Sciatic nerve (tissue), 2 donors: ENCODE measurements at regions not wholly inside any gene's neighbourhood (a gene's known extent, or its start where the extent isn't known, plus 50 kb on each side); places are given as distances from the start of the nearest gene placed in this dataset.
"Not testable (repeated sequence)": the region's sequence is repeated elsewhere in the genome, so short reads cannot be mapped to it uniquely, and the experiment has no call there.

Experiments
- ATAC-seq: fragments of 200-7000 bp; cut with Tn5 transposase; one replicate; pipeline ENCODE4 v1.9.1; 2020; ENCODE audit warnings: mild to moderate bottlenecking, moderate library complexity
- DNase-seq: peaks from one replicate; pipeline ENCODE4 v3.0.0-alpha.2; 2020; ENCODE audit warnings: low spot score
- intact Hi-C: fragments of 100-400 bp; cut with DNase I; formaldehyde crosslinking; loops from one replicate; pipeline ENCODE4 v1.14.2; 2022
- donor health status: DM: no; HTN: no; CAD: no.
- donor health status: DM: no; HTN: no; CAD: no.

DNA sequence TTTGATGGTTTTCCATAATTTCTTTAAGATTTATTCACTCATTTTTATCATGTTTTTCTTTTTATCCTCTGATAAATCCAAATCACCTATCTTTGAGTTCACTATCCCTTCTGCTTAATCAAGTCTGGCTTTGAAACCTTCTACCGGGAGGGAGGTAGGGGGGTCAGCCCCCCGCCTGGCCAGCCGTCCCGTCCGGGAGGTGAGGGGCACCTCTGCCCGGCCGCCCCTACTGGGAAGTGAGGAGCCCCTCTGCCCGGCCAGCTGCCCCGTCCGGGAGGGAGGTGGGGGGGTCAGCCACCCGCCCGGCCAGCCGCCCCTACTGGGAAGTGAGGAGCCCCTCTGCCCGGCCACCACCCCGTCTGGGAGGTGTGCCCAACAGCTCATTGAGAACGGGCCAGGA lies 363.3 kb downstream of the RFC3 start:
- DNase-seq, ATAC-seq, intact Hi-C loops: not testable (repeated sequence)

- no peak for ATAC-seq
- intact Hi-C loops, result no loop called here
- no peak for DNase-seq
These were observed 372.0 kb downstream of the RFC3 start for GRCh38 chr13:34189946-34190345.

DNA sequence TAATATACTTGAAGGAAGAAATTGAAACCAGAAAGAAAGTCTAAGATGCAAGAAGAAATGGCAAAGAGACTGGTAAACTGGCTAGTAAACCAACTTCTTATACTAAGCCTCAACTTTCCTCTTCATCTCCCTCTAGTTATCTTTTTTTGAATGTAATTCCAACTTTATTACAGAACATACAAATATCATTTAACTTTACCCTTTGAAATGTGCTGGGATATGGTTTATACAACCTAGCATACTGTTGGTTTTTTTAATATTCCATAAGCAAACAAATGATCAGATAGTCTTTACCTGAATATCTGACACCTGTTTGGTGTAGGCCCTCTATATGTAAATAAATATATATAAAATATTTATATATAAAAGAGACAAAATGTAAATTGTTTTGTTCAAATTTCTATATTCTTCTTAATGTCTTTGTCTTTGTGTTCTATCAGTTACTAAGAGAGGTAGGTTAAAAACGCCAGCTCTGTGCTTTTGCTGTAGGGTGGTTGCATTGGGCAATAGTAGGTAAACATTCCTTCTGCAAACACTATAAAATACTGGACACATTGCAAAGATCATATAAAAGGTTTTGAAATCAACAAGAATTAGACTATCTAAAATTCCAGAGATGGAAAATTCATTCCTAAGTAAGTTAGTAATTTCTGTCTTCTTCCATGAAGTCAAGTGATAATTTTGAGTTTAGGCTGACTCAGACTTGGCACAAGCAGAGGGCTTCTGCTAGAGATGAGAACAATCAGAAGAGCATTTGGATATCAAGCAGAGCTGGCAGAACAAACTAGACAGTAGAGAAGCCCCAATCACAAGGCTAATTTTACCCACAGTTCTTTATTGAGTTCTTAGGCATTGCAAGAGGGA lies 383.3 kb downstream of the RFC3 start:
- intact Hi-C loops, result no loop called here
- no peak for ATAC-seq
- DNase-seq, result no peak

- DNase-seq (no peak), ATAC-seq (no peak)
- intact Hi-C loops, result no loop called here
These were observed 389.4 kb downstream of the RFC3 start for GRCh38 chr13:34207334-34207733.

DNA sequence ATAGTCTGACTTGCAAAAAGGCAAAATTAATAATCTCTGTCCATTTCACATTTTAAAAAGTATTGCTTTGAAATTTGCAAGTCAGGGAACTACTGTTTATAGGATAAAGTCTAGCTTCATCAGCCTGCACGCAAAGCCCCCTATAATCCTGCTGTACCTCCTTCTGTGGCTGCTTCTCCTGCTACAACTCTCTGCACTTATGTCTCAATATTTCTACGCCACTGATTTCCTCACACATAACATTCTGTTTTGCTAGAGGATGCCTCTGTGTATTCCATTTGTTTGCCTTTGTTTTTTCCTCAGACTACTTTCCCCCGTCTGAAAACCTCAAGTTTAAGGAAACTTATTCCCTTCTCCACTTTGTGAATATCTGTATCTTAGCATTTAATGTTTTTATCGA lies 389.9 kb downstream of the RFC3 start:
- ATAC-seq (no peak), DNase-seq (no peak)
- intact Hi-C loops, result loop anchor here (1.0 kb wide), 1 partner anchor 28 kb away; no protein-coding TSS in a partner anchor

- intact Hi-C loops, result loop anchor here (1.0 kb wide), 1 partner anchor 28 kb away; no protein-coding TSS in a partner anchor
- DNase-seq (no peak), ATAC-seq (no peak)
These were observed 390.4 kb downstream of the RFC3 start for GRCh38 chr13:34208336-34208735.

GRCh38 chr13:34210341-34210740 lies 392.4 kb downstream of the RFC3 start:
- intact Hi-C loops, result no loop called here
- ATAC-seq, result no peak
- DNase-seq, result no peak

GRCh38 chr13:34214686-34215085 lies 396.7 kb downstream of the RFC3 start:
- intact Hi-C loops, result no loop called here
- ATAC-seq (no peak), DNase-seq (no peak)

- DNase-seq (no peak), ATAC-seq (no peak)
- intact Hi-C loops, result no loop called here
These were observed 398.3 kb downstream of the RFC3 start for GRCh38 chr13:34216256-34216655.

DNA sequence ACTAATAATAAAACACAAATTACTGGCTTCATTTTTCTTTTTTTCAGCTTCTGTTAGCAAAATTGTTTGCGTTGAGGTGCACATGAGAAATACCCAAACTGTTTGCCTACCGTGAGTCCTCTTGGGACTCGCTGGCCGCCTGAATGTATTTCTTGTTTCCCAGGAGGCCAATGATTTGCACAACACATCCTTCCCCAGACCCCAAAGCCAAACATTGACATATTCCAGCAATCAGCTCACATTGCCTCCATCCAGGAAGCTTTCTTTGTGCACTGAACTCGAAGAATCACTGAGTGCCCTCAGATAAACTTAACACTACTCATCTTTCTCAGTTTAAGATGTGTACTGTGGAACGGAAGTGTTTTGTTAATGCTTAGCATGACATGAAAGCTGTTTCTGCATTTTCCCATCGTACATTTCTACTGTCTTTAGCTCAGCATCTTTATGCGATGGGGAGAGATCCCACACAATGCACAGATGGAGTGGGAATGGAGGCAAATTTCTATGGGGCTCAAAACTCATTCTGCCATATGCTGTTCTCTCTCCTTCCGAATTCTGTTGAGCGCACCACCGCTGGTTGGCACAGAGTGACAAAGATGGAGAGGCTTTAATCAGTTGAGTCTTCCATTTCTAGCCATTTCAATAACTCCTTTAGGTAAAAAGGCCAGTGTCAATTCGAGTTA lies 399.5 kb downstream of the RFC3 start:
- intact Hi-C loops, result no loop called here
- ATAC-seq, result no peak
- no peak for DNase-seq

DNA sequence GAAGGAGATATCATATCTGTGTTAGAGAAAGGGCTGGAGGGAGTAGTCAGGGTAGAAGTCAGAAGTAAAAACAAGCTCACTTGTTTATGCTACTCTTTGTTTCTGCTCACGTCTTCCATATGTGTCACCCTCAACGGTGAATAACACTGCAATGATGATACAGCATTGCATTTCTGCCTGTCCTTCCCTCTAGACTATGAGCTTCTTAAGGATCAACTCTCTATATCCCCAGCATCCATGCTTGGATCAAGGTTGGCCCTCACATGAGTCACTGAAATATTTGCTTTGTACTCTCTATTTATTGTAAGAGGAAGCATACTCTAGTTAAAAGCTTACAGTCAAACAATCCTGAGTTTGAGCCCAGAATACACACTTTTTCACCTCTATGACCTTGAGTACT lies 406.0 kb downstream of the RFC3 start:
- intact Hi-C loops, result no loop called here
- DNase-seq, result no peak
- no peak for ATAC-seq

- ATAC-seq (no peak), DNase-seq (no peak)
- intact Hi-C loops, result no loop called here
These were observed 406.9 kb downstream of the RFC3 start for GRCh38 chr13:34224877-34225276.

GRCh38 chr13:34230271-34230670 lies 412.3 kb downstream of the RFC3 start:
- ATAC-seq (no peak), DNase-seq (no peak)
- intact Hi-C loops, result no loop called here

DNA sequence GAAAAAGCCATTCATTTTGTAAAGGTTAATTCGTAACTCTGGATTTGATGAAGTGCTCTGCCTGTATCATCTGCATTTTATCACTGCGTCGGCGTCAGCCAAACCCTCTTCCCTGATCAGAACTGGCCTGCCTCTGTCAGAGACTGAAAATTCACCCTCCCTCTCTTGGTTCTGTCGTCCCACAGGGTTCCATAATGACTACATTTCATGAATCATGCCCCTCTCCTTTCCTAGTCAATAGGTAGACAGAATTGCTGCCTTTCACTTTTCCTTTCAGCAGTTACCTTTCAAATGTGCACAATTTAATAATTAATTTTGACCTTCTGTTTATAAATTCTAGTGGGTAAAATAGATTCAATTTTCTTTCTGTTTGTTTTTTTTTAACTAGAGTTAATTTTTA lies 423.4 kb downstream of the RFC3 start:
- intact Hi-C loops, result no loop called here
- no peak for ATAC-seq

GRCh38 chr13:34243403-34243802 lies 425.5 kb downstream of the RFC3 start:
- intact Hi-C loops, result no loop called here
- no peak for ATAC-seq
- no peak for DNase-seq

More for the DNA sequence above, 423.4 kb downstream of the RFC3 start:
- no peak for DNase-seq

- DNase-seq (no peak), ATAC-seq (no peak)
- intact Hi-C loops, result no loop called here
These were observed 428.6 kb downstream of the RFC3 start for GRCh38 chr13:34246511-34246910.

- intact Hi-C loops, result no loop called here
- DNase-seq, result no peak
- no peak for ATAC-seq
These were observed 429.6 kb downstream of the RFC3 start for GRCh38 chr13:34247596-34247995.

DNA sequence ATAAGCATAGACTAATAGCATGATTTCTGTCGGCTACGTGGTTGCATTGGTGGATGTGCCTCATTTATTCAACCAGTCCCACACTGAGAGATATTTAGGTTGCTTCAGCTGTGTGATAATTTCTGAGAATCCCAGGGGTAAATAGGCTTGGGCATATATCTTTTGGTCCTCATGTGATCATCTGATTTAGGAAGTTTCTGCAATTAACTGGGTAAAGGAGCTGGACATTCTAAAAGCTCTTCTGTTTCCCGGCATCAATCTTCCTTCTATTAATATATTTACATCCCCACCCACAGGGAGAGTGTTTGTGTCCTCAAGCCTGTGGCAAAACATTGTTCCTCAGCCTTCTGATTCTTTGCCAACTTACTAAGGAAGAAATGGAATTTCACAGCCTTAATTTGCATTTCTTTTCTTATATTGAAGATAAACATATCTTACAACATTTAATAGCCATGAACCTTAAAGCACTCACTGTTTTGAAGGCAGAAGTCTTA lies 431.6 kb downstream of the RFC3 start:
- ATAC-seq (no peak), DNase-seq (no peak)
- intact Hi-C loops, result no loop called here

DNA sequence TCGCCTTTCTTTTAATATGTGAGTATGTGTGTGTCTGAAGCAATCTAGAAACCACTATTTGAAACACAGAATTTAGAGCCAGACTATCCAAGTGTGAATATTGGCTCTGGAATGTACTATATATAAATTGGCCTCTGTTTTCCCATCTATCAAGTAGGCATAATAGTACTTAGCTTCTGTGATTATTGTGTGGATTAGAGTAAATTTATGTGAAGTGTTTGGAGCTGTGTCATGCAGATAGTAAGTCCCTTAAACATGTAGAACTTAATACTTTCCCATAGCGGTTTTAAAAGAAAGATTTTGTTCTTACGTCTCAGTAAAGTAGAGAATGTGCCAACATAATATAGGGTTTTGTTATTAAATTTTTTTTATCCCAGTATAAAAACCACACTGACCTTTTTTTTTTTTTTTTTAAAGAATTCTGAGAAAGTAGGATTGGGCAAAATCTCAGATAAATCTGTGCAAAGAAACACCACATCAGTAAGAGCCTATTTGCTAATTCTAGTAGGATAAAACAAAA lies 432.3 kb downstream of the RFC3 start:
- ATAC-seq, result no peak

GRCh38 chr13:34254366-34254765 lies 436.4 kb downstream of the RFC3 start:
- no peak for ATAC-seq
- intact Hi-C loops, result no loop called here
- DNase-seq, result no peak

More for the DNA sequence above, 432.3 kb downstream of the RFC3 start:
- no peak for DNase-seq
- intact Hi-C loops, result no loop called here
